ENCODE measurements at regions not wholly inside any gene's neighbourhood (a gene's known extent, or its start where the extent isn't known, plus 50 kb on each side); places are given as distances from the start of the nearest gene placed in this dataset.

- TF ChIP-seq, protein P1, sequence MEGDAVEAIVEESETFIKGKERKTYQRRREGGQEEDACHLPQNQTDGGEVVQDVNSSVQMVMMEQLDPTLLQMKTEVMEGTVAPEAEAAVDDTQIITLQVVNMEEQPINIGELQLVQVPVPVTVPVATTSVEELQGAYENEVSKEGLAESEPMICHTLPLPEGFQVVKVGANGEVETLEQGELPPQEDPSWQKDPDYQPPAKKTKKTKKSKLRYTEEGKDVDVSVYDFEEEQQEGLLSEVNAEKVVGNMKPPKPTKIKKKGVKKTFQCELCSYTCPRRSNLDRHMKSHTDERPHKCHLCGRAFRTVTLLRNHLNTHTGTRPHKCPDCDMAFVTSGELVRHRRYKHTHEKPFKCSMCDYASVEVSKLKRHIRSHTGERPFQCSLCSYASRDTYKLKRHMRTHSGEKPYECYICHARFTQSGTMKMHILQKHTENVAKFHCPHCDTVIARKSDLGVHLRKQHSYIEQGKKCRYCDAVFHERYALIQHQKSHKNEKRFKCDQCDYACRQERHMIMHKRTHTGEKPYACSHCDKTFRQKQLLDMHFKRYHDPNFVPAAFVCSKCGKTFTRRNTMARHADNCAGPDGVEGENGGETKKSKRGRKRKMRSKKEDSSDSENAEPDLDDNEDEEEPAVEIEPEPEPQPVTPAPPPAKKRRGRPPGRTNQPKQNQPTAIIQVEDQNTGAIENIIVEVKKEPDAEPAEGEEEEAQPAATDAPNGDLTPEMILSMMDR (IDR thresholded peaks at IDR 0.05; ENCODE audit: low read depth, low read length), result no peak
- no peak overlapping the region for H3K4me3 ChIP-seq (ENCODE audit: low read depth, low read length)
Measured at GRCh38 chr9:86765746-86766430, 181.4 kb downstream of the GAS1 start.

- no peak overlapping the region for H3K4me3 ChIP-seq (ENCODE audit: low read depth, low read length)
- TF ChIP-seq, protein P1 (IDR thresholded peaks at IDR 0.05; ENCODE audit: low read depth, low read length), result no peak
Measured at GRCh38 chr9:86764671-86765343, 182.5 kb downstream of the GAS1 start.

GRCh38 chr9:86764221-86764624, 183.1 kb downstream of the GAS1 start:
- H3K4me3 ChIP-seq (ENCODE audit: low read depth, low read length), result no peak overlapping the region
- TF ChIP-seq, protein P1 (IDR thresholded peaks at IDR 0.05; ENCODE audit: low read depth, low read length), result no peak

- TF ChIP-seq, protein P1 (IDR thresholded peaks at IDR 0.05; ENCODE audit: low read depth, low read length), result no peak
- no peak overlapping the region for H3K4me3 ChIP-seq (ENCODE audit: low read depth, low read length)
Measured at GRCh38 chr9:86763791-86764190, 183.5 kb downstream of the GAS1 start.

- H3K4me3 ChIP-seq (ENCODE audit: low read depth, low read length), result no peak overlapping the region
- TF ChIP-seq, protein P1 (IDR thresholded peaks at IDR 0.05; ENCODE audit: low read depth, low read length), result no peak
Measured at GRCh38 chr9:86757382-86757720, 190.0 kb downstream of the GAS1 start.

DNA sequence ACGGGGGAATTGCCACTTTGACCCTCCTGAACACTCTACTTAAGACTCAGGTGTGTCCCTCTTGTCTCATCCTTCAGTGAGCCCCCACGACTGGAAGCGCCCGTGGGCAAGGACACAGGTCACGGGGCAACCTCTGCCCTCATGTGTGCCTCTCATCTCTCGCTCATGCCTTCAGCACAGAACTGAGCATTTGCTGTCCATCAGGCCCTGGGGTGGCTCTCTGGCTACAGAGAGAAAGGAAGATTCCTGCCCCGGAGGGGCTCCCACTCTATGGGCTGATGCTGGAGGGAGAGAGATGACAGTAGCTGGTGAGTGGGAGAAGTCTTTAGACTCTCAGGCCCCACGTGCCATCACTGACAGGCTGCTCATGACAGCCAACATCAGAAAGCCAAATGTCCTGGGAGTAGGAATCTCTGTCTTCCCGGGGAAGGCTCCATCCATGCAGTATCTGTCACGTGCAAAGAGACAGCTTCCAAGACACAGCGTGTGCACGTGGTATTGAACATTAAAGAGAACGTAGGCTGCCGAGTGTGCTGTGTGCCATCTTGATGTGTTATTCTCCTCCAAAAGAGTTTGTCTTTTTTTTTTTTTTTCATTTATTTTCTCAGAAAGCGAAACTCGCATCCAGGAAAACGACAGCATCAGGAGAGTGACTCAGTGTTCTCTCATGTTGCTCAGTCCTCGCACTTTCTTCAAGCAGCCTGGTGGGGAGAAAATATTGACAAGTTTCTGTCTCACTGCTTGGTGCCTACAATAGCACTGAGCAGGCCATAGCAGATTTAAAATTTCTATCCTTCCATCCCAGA, 190.5 kb downstream of the GAS1 start:
- H3K4me3 ChIP-seq (ENCODE audit: low read depth, low read length), result no peak overlapping the region
- TF ChIP-seq, protein P1 (IDR thresholded peaks at IDR 0.05; ENCODE audit: low read depth, low read length), result no peak

DNA sequence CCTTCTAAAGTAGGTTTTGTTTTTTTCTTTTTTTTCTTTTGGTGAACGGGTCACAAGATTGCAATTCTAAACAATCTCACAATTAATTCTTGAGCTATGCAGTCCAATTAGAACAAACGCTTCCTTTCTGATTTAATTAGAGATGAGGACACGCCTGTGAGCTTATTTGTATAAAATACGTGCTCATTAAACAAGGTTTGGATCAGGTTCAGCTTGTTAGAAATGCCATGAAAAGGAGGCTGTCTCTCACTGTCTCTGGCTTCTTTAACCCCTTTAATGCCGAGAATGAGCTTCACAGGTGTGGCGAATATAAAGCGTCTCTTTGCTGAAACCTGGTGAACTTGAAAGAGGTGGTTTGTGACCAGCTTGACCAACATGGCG, 191.8 kb downstream of the GAS1 start:
- TF ChIP-seq, protein P1 (IDR thresholded peaks at IDR 0.05; ENCODE audit: low read depth, low read length), result no peak
- H3K4me3 ChIP-seq (ENCODE audit: low read depth, low read length), result no peak overlapping the region

All from WI38 (cell line).